ENCODE measurements at regions not wholly inside any gene's neighbourhood (a gene's known extent, or its start where the extent isn't known, plus 50 kb on each side); places are given as distances from the start of the nearest gene placed in this dataset.

DNA sequence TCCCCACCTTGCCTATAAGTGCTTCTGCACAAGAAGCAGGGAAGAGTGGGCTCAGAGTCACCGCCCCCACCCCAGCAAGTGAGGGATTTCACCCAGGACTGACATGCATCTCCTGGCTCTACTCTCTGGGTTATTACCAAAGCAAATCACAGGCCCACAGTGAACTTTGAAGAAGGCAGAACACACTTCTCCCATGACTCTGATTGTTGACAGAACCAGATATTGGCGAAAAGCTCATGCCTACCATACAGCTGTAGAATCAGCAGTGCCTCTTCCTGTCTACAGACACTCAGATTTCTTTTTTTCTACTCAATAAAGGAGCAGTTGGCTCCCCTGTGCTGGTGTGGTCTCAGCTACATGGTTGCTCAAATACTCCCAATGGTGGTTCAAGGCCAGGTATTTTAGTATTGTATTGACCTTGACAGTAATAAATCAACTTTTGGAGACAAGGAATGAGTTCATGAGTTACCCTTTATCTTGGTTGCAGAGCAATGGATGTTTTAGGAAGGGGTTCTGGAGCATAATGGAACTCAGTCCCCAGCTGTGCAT, 512.9 kb upstream of the ID2 start:
- 93% methylated on average over 2 of the region's 2 CpGs for WGBS

DNA sequence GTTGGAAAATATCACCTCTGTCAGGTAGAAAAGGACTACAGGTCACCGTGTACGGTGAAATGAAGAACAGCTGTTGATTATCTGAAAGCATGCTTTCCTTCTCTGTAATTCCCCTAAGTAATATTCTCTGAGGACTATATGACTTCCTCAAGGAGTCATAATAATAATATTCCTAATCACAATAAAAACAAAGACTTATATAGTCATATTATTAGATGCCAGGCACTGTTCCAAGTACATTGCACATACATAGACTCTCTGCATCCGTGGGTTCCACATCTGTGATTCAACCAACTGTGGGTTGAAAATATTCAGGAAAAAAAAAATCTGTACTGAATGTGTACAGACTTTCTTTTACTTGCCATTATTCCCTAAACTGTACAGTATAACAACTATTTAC, 512.4 kb upstream of the ID2 start:
- no peak overlapping the region for H3K4me3 ChIP-seq (ENCODE audit: insufficient read depth in 1 of 2, low read depth in 1 of 2, low read length in 2 of 2)
- H2BK15ac ChIP-seq (ENCODE audit: low read depth, poor library complexity, severe bottlenecking) = no peak overlapping the region
- H3K36me3 ChIP-seq (ENCODE audit: control insufficient read depth in 1 of 2, insufficient read depth in 2 of 2, low read depth in 1 of 2, low read length in 2 of 2) = no peaks in the 10 kb centered on the region
- H2BK12ac ChIP-seq (ENCODE audit: low read length in 2 of 2) = no peak overlapping the region
- no peak overlapping the region for H3K4me2 ChIP-seq (ENCODE audit: low read length, poor library complexity, severe bottlenecking)
- no peak overlapping the region for H2AFZ ChIP-seq (ENCODE audit: low read depth, low read length)
- H3K4ac ChIP-seq (ENCODE audit: low read depth in 1 of 2, low read length in 2 of 2) = no peak overlapping the region
- no peak overlapping the region for H3K27ac ChIP-seq (ENCODE audit: low read length, poor library complexity, severe bottlenecking)
- no peak overlapping the region for H2AK5ac ChIP-seq (ENCODE audit: low read length, severe bottlenecking)
- H3K27me3 ChIP-seq (ENCODE audit: control insufficient read depth in 1 of 2, insufficient read depth in 1 of 2, low read length in 2 of 2) = no peaks in the 10 kb centered on the region
- H2BK120ac ChIP-seq (ENCODE audit: low read depth, low read length) = no peak overlapping the region
- WGBS = 100% methylated on average over 2 of the region's 3 CpGs
- no peak overlapping the region for H4K8ac ChIP-seq (ENCODE audit: low read length)
- H3K9me3 ChIP-seq (ENCODE audit: control insufficient read depth, low read length) = no peaks in the 10 kb centered on the region
- no peak overlapping the region for H3K18ac ChIP-seq (ENCODE audit: low read depth in 1 of 2, low read length in 2 of 2)
- no peak overlapping the region for H3K23ac ChIP-seq (ENCODE audit: low read length in 2 of 2)
- peaks cover 9% of the 10 kb centered on the region for H3K4me1 ChIP-seq (ENCODE audit: control insufficient read depth, insufficient read depth, low read depth, low read length)
- H3K9ac ChIP-seq (ENCODE audit: low read length) = no peak overlapping the region
- no peak overlapping the region for H2BK5ac ChIP-seq (ENCODE audit: low read depth, low read length, poor library complexity, severe bottlenecking)
- DNase-seq = no peak
- no peaks in the 10 kb centered on the region for H3K79me1 ChIP-seq (replicated peaks; ENCODE audit: low read length, poor library complexity, severe bottlenecking)
- H3K14ac ChIP-seq (ENCODE audit: low read length in 2 of 2) = no peak overlapping the region
- H4K91ac ChIP-seq (ENCODE audit: low read length) = no peak overlapping the region

More for the DNA sequence above, 512.9 kb upstream of the ID2 start:
- Histone ChIP-seq H3K18ac (ENCODE audit: low read depth in 1 of 2, low read length in 2 of 2) (no peak overlapping the region), H3K4me1 (ENCODE audit: control insufficient read depth, insufficient read depth, low read depth, low read length) (peaks cover 7% of the 10 kb centered on the region), H2AFZ (ENCODE audit: low read depth, low read length) (no peak overlapping the region), H3K4me3 (ENCODE audit: insufficient read depth in 1 of 2, low read depth in 1 of 2, low read length in 2 of 2) (no peak overlapping the region), H2BK5ac (ENCODE audit: low read depth, low read length, poor library complexity, severe bottlenecking) (no peak overlapping the region), H2BK15ac (ENCODE audit: low read depth, poor library complexity, severe bottlenecking) (no peak overlapping the region), H2BK120ac (ENCODE audit: low read depth, low read length) (no peak overlapping the region), H3K4ac (ENCODE audit: low read depth in 1 of 2, low read length in 2 of 2) (no peak overlapping the region), H3K27ac (ENCODE audit: low read length, poor library complexity, severe bottlenecking) (no peak overlapping the region), H3K27me3 (ENCODE audit: control insufficient read depth in 1 of 2, insufficient read depth in 1 of 2, low read length in 2 of 2) (no peaks in the 10 kb centered on the region), H3K36me3 (ENCODE audit: control insufficient read depth in 1 of 2, insufficient read depth in 2 of 2, low read depth in 1 of 2, low read length in 2 of 2) (no peaks in the 10 kb centered on the region), H2AK5ac (ENCODE audit: low read length, severe bottlenecking) (no peak overlapping the region), H3K9ac (ENCODE audit: low read length) (no peak overlapping the region), H3K9me3 (ENCODE audit: control insufficient read depth, low read length) (no peaks in the 10 kb centered on the region), H4K91ac (ENCODE audit: low read length) (no peak overlapping the region), H2BK12ac (ENCODE audit: low read length in 2 of 2) (no peak overlapping the region), H3K79me1 (replicated peaks; ENCODE audit: low read length, poor library complexity, severe bottlenecking) (no peaks in the 10 kb centered on the region), H4K8ac (ENCODE audit: low read length) (no peak overlapping the region), H3K4me2 (ENCODE audit: low read length, poor library complexity, severe bottlenecking) (no peak overlapping the region), H3K14ac (ENCODE audit: low read length in 2 of 2) (no peak overlapping the region), H3K23ac (ENCODE audit: low read length in 2 of 2) (no peak overlapping the region)
- DNase-seq = no peak

DNA sequence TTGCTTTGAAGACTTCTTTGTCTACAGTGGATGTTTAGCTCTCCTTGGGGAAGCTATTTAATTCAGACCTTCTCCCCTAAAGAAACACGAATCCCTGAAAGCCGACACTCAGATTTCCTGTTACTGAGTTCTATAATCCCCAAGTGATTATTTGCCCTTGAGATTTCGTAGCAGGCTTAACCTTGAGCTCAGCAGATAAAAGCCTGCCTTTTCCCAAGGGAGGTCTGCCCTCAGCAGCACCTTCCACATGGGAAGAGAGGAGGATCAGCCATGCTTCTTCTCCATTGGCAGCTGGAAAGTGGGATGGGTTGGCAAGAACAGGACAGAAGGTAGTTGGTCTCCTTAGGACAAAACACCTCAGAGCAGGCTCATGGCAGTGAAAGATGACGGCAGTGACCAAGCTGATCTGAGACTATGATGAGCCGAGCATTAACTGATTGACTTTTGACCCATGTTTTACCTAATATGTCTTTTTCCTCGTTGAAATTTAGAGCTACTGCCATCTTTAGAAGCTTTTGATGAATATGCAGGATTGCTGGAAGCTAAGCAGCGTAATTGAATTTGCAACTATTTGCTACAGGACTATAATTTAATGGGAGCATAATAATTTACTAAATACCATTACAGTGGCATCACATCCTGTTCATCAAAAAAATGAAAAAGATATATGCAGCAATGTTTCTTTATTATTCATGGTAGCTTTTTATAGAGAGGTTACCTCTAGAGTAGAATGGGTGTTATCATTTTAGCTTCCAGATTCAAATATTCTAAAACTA, 511.1 kb upstream of the ID2 start:
- Histone ChIP-seq H3K9me3 (ENCODE audit: control insufficient read depth, low read length) (no peaks in the 10 kb centered on the region), H3K4me3 (ENCODE audit: insufficient read depth in 1 of 2, low read depth in 1 of 2, low read length in 2 of 2) (no peak overlapping the region), H3K79me1 (replicated peaks; ENCODE audit: low read length, poor library complexity, severe bottlenecking) (no peaks in the 10 kb centered on the region), H3K4ac (ENCODE audit: low read depth in 1 of 2, low read length in 2 of 2) (no peak overlapping the region), H3K14ac (ENCODE audit: low read length in 2 of 2) (peak overlapping the region in 1 of 2 experiments; percentile 48), H3K23ac (ENCODE audit: low read length in 2 of 2) (no peak overlapping the region), H2BK120ac (ENCODE audit: low read depth, low read length) (no peak overlapping the region), H4K91ac (ENCODE audit: low read length) (no peak overlapping the region), H3K4me2 (ENCODE audit: low read length, poor library complexity, severe bottlenecking) (no peak overlapping the region), H4K8ac (ENCODE audit: low read length) (no peak overlapping the region), H3K27me3 (ENCODE audit: control insufficient read depth in 1 of 2, insufficient read depth in 1 of 2, low read length in 2 of 2) (no peaks in the 10 kb centered on the region), H2AK5ac (ENCODE audit: low read length, severe bottlenecking) (peak overlapping the region; percentile 21), H3K27ac (ENCODE audit: low read length, poor library complexity, severe bottlenecking) (no peak overlapping the region), H2BK5ac (ENCODE audit: low read depth, low read length, poor library complexity, severe bottlenecking) (no peak overlapping the region), H2BK15ac (ENCODE audit: low read depth, poor library complexity, severe bottlenecking) (no peak overlapping the region), H3K18ac (ENCODE audit: low read depth in 1 of 2, low read length in 2 of 2) (no peak overlapping the region), H3K36me3 (ENCODE audit: control insufficient read depth in 1 of 2, insufficient read depth in 2 of 2, low read depth in 1 of 2, low read length in 2 of 2) (no peaks in the 10 kb centered on the region), H2AFZ (ENCODE audit: low read depth, low read length) (no peak overlapping the region), H2BK12ac (ENCODE audit: low read length in 2 of 2) (no peak overlapping the region), H3K9ac (ENCODE audit: low read length) (no peak overlapping the region), H3K4me1 (ENCODE audit: control insufficient read depth, insufficient read depth, low read depth, low read length) (peaks cover 12% of the 10 kb centered on the region)
- no peak for DNase-seq
- 86% methylated on average over 5 of the region's 7 CpGs for WGBS

DNA sequence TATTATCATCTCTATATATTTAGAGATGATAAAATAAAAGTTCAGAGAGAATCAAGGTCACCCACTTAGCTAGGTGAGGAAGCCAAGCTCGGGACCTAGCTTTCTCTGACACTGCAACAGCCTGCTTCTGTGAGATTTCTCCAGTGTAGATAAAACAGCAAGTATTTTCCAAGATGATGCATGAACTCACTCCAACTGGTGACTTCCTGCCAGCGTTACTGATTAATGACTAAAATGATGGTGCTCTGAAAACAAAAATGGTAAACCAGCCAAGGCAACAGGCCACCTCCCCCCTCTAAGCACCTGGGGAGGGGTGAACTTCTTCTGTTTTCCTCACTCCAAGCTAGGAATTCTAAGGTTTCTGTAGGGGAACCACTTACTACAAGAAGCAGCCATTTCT, 510.2 kb upstream of the ID2 start:
- Histone ChIP-seq H3K9me3 (ENCODE audit: control insufficient read depth, low read length) (no peaks in the 10 kb centered on the region), H3K79me1 (replicated peaks; ENCODE audit: low read length, poor library complexity, severe bottlenecking) (no peaks in the 10 kb centered on the region), H2AFZ (ENCODE audit: low read depth, low read length) (no peak overlapping the region), H3K9ac (ENCODE audit: low read length) (peak overlapping the region; percentile 36), H3K14ac (ENCODE audit: low read length in 2 of 2) (no peak overlapping the region), H3K18ac (ENCODE audit: low read depth in 1 of 2, low read length in 2 of 2) (no peak overlapping the region), H2BK12ac (ENCODE audit: low read length in 2 of 2) (no peak overlapping the region), H3K23ac (ENCODE audit: low read length in 2 of 2) (no peak overlapping the region), H2BK5ac (ENCODE audit: low read depth, low read length, poor library complexity, severe bottlenecking) (no peak overlapping the region), H4K8ac (ENCODE audit: low read length) (no peak overlapping the region), H4K91ac (ENCODE audit: low read length) (no peak overlapping the region), H3K4me3 (ENCODE audit: insufficient read depth in 1 of 2, low read depth in 1 of 2, low read length in 2 of 2) (no peak overlapping the region), H3K27ac (ENCODE audit: low read length, poor library complexity, severe bottlenecking) (peak overlapping the region; percentile 58), H3K4ac (ENCODE audit: low read depth in 1 of 2, low read length in 2 of 2) (no peak overlapping the region), H2AK5ac (ENCODE audit: low read length, severe bottlenecking) (no peak overlapping the region), H3K36me3 (ENCODE audit: control insufficient read depth in 1 of 2, insufficient read depth in 2 of 2, low read depth in 1 of 2, low read length in 2 of 2) (no peaks in the 10 kb centered on the region), H3K27me3 (ENCODE audit: control insufficient read depth in 1 of 2, insufficient read depth in 1 of 2, low read length in 2 of 2) (no peaks in the 10 kb centered on the region), H2BK15ac (ENCODE audit: low read depth, poor library complexity, severe bottlenecking) (no peak overlapping the region), H3K4me1 (ENCODE audit: control insufficient read depth, insufficient read depth, low read depth, low read length) (peaks cover 12% of the 10 kb centered on the region), H3K4me2 (ENCODE audit: low read length, poor library complexity, severe bottlenecking) (no peak overlapping the region), H2BK120ac (ENCODE audit: low read depth, low read length) (no peak overlapping the region)
- WGBS = 63% methylated on average over 2 of the region's 2 CpGs
- no peak for DNase-seq

All from mesenchymal stem cell (in vitro differentiated cells and primary cell).